HuH-7.5 (cell line): ENCODE measurements at regions not wholly inside any gene's neighbourhood (a gene's known extent, or its start where the extent isn't known, plus 50 kb on each side); places are given as distances from the start of the nearest gene placed in this dataset.
"Not testable (repeated sequence)": the region's sequence is repeated elsewhere in the genome, so short reads cannot be mapped to it uniquely, and the experiment has no call there.

Experiments
- DNase-seq: peaks from one replicate; pipeline ENCODE4 v3.0.0; 2011; ENCODE audit warnings: low spot score

- DNase-seq, result no peak
These were observed 350.9 kb upstream of the NRSN1 start for GRCh38 chr6:23775127-23775526.

GRCh38 chr6:23783901-23784300, 342.1 kb upstream of the NRSN1 start:
- DNase-seq, result no peak

GRCh38 chr6:23784301-23784919, 341.6 kb upstream of the NRSN1 start:
- no peak for DNase-seq

- DNase-seq, result no peak
These were observed 335.3 kb upstream of the NRSN1 start for GRCh38 chr6:23790756-23791155.

- no peak for DNase-seq
These were observed 329.0 kb upstream of the NRSN1 start for GRCh38 chr6:23797041-23797440.

- not testable (repeated sequence) for DNase-seq
These were observed 321.7 kb upstream of the NRSN1 start for GRCh38 chr6:23804289-23804688.

- DNase-seq, result not testable (repeated sequence)
These were observed 304.9 kb upstream of the NRSN1 start for GRCh38 chr6:23821141-23821540.

GRCh38 chr6:23823421-23823820, 302.6 kb upstream of the NRSN1 start:
- no peak for DNase-seq

GRCh38 chr6:23826572-23826971, 299.4 kb upstream of the NRSN1 start:
- DNase-seq, result no peak

- DNase-seq, result no peak
These were observed 297.2 kb upstream of the NRSN1 start for GRCh38 chr6:23828861-23829260.

GRCh38 chr6:23841116-23841515, 284.9 kb upstream of the NRSN1 start:
- no peak for DNase-seq

- no peak for DNase-seq
These were observed 283.3 kb upstream of the NRSN1 start for GRCh38 chr6:23842760-23843159.

- DNase-seq, result no peak
These were observed 274.5 kb upstream of the NRSN1 start for GRCh38 chr6:23851522-23851921.

GRCh38 chr6:23853566-23854133, 272.4 kb upstream of the NRSN1 start:
- not testable (repeated sequence) for DNase-seq

GRCh38 chr6:23854154-23854553, 271.9 kb upstream of the NRSN1 start:
- DNase-seq, result not testable (repeated sequence)

GRCh38 chr6:23855497-23856116, 270.4 kb upstream of the NRSN1 start:
- DNase-seq, result no peak

GRCh38 chr6:23870496-23870895, 255.5 kb upstream of the NRSN1 start:
- no peak for DNase-seq

- DNase-seq, result no peak
These were observed 252.9 kb upstream of the NRSN1 start for GRCh38 chr6:23873161-23873560.

- no peak for DNase-seq
These were observed 251.0 kb upstream of the NRSN1 start for GRCh38 chr6:23875006-23875405.

GRCh38 chr6:23879816-23880215, 246.2 kb upstream of the NRSN1 start:
- no peak for DNase-seq

GRCh38 chr6:23890543-23891227, 235.3 kb upstream of the NRSN1 start:
- no peak for DNase-seq

- no peak for DNase-seq
These were observed 220.7 kb upstream of the NRSN1 start for GRCh38 chr6:23905133-23905815.

GRCh38 chr6:23910420-23910819, 215.6 kb upstream of the NRSN1 start:
- DNase-seq, result no peak
